DOHH2 (cell line): ENCODE measurements at regions not wholly inside any gene's neighbourhood (a gene's known extent, or its start where the extent isn't known, plus 50 kb on each side); places are given as distances from the start of the nearest gene placed in this dataset.

Experiments used
- EZH2phosphoT487 ChIP-seq: fragments of 200-600 bp; sonication (generic); IDR thresholded peaks from 2 replicates; pipeline ENCODE4 v1.6.1; 2017; ENCODE audit warnings: borderline replicate concordance, mild to moderate bottlenecking, antibody characterized with exemption, low read length, moderate library complexity, mixed read lengths
- TF ChIP-seq, protein P1 (sequence below): fragments of 200-600 bp; sonication (generic); IDR thresholded peaks from one replicate; pipeline ENCODE4 v1.5.1; 2014; ENCODE audit warnings: antibody characterized with exemption, mild to moderate bottlenecking, low read depth, low read length; ENCODE audit not compliant: poor library complexity, severe bottlenecking

DNA sequence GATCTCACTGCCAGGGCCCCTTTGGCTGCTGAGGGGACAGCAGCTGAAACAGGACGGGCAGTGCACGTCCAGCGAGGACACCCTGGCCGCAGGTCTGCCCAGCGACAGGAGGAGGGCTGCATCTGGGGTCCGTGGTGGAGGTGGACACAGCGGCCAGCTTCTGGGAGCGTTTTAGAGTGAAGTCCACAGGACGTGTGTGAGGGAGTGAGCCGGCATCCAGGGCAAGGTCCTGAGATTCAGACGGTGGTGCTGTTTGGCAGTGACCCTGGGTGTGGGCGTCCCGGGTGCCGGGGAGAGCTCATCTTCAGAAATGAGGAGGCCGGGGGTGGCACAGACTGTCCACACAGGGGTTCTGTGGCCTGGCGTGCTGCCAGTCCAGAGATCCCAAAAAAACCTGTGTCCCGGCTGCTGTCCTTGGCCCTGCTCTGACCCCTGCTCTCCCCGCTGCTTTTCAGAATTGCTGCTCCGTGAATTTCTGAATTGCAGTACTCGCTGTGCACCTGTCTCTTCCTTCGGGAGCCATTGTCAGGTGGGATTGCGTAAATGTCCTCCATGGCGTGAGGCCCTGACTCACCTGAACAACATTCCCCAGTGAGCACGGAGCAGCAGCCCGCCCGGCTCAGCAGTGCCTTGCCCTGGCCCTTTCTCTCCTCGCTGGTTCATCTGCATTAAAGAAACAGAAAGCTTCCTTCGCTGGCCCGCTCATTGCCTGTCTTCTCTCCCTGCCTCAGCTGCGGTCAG is 183.5 kb upstream of the C14orf180 start:
- TF ChIP-seq, protein P1, sequence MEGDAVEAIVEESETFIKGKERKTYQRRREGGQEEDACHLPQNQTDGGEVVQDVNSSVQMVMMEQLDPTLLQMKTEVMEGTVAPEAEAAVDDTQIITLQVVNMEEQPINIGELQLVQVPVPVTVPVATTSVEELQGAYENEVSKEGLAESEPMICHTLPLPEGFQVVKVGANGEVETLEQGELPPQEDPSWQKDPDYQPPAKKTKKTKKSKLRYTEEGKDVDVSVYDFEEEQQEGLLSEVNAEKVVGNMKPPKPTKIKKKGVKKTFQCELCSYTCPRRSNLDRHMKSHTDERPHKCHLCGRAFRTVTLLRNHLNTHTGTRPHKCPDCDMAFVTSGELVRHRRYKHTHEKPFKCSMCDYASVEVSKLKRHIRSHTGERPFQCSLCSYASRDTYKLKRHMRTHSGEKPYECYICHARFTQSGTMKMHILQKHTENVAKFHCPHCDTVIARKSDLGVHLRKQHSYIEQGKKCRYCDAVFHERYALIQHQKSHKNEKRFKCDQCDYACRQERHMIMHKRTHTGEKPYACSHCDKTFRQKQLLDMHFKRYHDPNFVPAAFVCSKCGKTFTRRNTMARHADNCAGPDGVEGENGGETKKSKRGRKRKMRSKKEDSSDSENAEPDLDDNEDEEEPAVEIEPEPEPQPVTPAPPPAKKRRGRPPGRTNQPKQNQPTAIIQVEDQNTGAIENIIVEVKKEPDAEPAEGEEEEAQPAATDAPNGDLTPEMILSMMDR = no peak
- TF ChIP-seq EZH2phosphoT487 = no peak
